CD4-positive, alpha-beta T cell treated with Interleukin-10 for 1 hour (primary cell): ENCODE measurements at regions not wholly inside any gene's neighbourhood (a gene's known extent, or its start where the extent isn't known, plus 50 kb on each side); places are given as distances from the start of the nearest gene placed in this dataset.

Experiments
- DNase-seq: peaks from one replicate; pipeline ENCODE4 v3.0.0-alpha.2; 2020

GRCh38 chr6:101326411-101326810, 67.1 kb upstream of the GRIK2 start:
- no peak for DNase-seq

- DNase-seq: no peak
Measured at GRCh38 chr6:101341926-101342325, 51.6 kb upstream of the GRIK2 start.
